ENCODE measurements at regions not wholly inside any gene's neighbourhood (a gene's known extent, or its start where the extent isn't known, plus 50 kb on each side); places are given as distances from the start of the nearest gene placed in this dataset.

GRCh38 chr14:55973285-55973800 lies 144.9 kb upstream of the PELI2 start:
- Mint-ChIP-seq H3K4me3 (ENCODE audit: unreplicated experiment) (no peak overlapping the region), H3K27me3 (ENCODE audit: unreplicated experiment) (peaks cover 5% of the 10 kb centered on the region), H3K27ac (ENCODE audit: unreplicated experiment) (no peak overlapping the region), H3K9me3 (ENCODE audit: unreplicated experiment) (peaks cover 7% of the 10 kb centered on the region), H3K36me3 (ENCODE audit: unreplicated experiment) (no peaks in the 10 kb centered on the region), H3K4me1 (ENCODE audit: low read depth, unreplicated experiment) (peaks cover 24% of the 10 kb centered on the region)
- no peak for DNase-seq
- no peak for TF ChIP-seq CTCF (IDR thresholded peaks at IDR 0.05; ENCODE audit: partially characterized antibody, unreplicated experiment)

GRCh38 chr14:55973911-55974630 lies 144.1 kb upstream of the PELI2 start:
- TF ChIP-seq CTCF (IDR thresholded peaks at IDR 0.05; ENCODE audit: partially characterized antibody, unreplicated experiment): no peak
- Mint-ChIP-seq H3K9me3 (ENCODE audit: unreplicated experiment) (peaks cover 7% of the 10 kb centered on the region), H3K27ac (ENCODE audit: unreplicated experiment) (no peak overlapping the region), H3K36me3 (ENCODE audit: unreplicated experiment) (no peaks in the 10 kb centered on the region), H3K4me1 (ENCODE audit: low read depth, unreplicated experiment) (peaks cover 24% of the 10 kb centered on the region), H3K27me3 (ENCODE audit: unreplicated experiment) (peaks cover 5% of the 10 kb centered on the region), H3K4me3 (ENCODE audit: unreplicated experiment) (no peak overlapping the region)
- no peak for DNase-seq

GRCh38 chr14:55975281-55975910 lies 142.8 kb upstream of the PELI2 start:
- DNase-seq: no peak
- H3K4me1 Mint-ChIP-seq (ENCODE audit: low read depth, unreplicated experiment): peaks cover 24% of the 10 kb centered on the region
- H3K4me3 Mint-ChIP-seq (ENCODE audit: unreplicated experiment): no peak overlapping the region
- TF ChIP-seq CTCF (IDR thresholded peaks at IDR 0.05; ENCODE audit: partially characterized antibody, unreplicated experiment): no peak
- H3K27me3 Mint-ChIP-seq (ENCODE audit: unreplicated experiment): peaks cover 5% of the 10 kb centered on the region
- H3K9me3 Mint-ChIP-seq (ENCODE audit: unreplicated experiment): peaks cover 5% of the 10 kb centered on the region
- H3K27ac Mint-ChIP-seq (ENCODE audit: unreplicated experiment): no peak overlapping the region
- peaks cover 3% of the 10 kb centered on the region for H3K36me3 Mint-ChIP-seq (ENCODE audit: unreplicated experiment)

GRCh38 chr14:55976219-55976618 lies 142.0 kb upstream of the PELI2 start:
- no peak for TF ChIP-seq CTCF (IDR thresholded peaks at IDR 0.05; ENCODE audit: partially characterized antibody, unreplicated experiment)
- Mint-ChIP-seq H3K36me3 (ENCODE audit: unreplicated experiment) (peaks cover 8% of the 10 kb centered on the region), H3K4me1 (ENCODE audit: low read depth, unreplicated experiment) (peaks cover 23% of the 10 kb centered on the region), H3K4me3 (ENCODE audit: unreplicated experiment) (no peak overlapping the region), H3K27ac (ENCODE audit: unreplicated experiment) (no peak overlapping the region), H3K27me3 (ENCODE audit: unreplicated experiment) (peaks cover 3% of the 10 kb centered on the region), H3K9me3 (ENCODE audit: unreplicated experiment) (peaks cover 5% of the 10 kb centered on the region)
- no peak for DNase-seq

GRCh38 chr14:55976655-55977054 lies 141.6 kb upstream of the PELI2 start:
- no peak for DNase-seq
- no peak overlapping the region for H3K27ac Mint-ChIP-seq (ENCODE audit: unreplicated experiment)
- peaks cover 5% of the 10 kb centered on the region for H3K9me3 Mint-ChIP-seq (ENCODE audit: unreplicated experiment)
- TF ChIP-seq CTCF (IDR thresholded peaks at IDR 0.05; ENCODE audit: partially characterized antibody, unreplicated experiment): no peak
- peaks cover 18% of the 10 kb centered on the region for H3K4me1 Mint-ChIP-seq (ENCODE audit: low read depth, unreplicated experiment)
- H3K27me3 Mint-ChIP-seq (ENCODE audit: unreplicated experiment): peaks cover 4% of the 10 kb centered on the region
- H3K36me3 Mint-ChIP-seq (ENCODE audit: unreplicated experiment): peaks cover 13% of the 10 kb centered on the region
- no peak overlapping the region for H3K4me3 Mint-ChIP-seq (ENCODE audit: unreplicated experiment)

Data from glutamatergic neuron (in vitro differentiated cells).